ENCODE measurements at regions not wholly inside any gene's neighbourhood (a gene's known extent, or its start where the extent isn't known, plus 50 kb on each side); places are given as distances from the start of the nearest gene placed in this dataset.

DNA sequence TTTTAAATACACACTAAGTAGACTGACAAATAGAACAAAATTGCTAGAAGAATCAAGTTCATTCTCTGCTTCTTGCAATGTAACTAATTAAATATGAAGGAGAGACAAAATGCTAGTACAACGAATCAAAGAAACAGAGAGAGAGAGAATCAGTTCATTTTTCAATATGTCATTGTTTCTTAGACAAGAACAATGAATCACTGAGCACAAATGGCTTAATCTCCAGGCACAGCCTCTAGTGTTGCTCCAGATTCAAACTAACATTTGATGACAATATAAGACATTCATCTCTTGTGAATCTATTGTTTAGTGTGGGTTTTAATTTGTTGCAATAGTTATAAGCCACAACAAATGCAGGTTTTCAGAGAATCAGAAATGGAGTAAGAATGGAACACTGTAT lies 357.4 kb upstream of the TMEM229A start (continued):
- TF ChIP-seq ZNF532 (CRISPR knock-in tag; IDR thresholded peaks at IDR 0.05; ENCODE audit: borderline replicate concordance) = no peak
- TF ChIP-seq TEAD1 (CRISPR knock-in tag; IDR thresholded peaks at IDR 0.05) = no peak
- no peak for TF ChIP-seq TEAD4 (CRISPR knock-in tag; IDR thresholded peaks at IDR 0.05)
- TF ChIP-seq, protein P1, sequence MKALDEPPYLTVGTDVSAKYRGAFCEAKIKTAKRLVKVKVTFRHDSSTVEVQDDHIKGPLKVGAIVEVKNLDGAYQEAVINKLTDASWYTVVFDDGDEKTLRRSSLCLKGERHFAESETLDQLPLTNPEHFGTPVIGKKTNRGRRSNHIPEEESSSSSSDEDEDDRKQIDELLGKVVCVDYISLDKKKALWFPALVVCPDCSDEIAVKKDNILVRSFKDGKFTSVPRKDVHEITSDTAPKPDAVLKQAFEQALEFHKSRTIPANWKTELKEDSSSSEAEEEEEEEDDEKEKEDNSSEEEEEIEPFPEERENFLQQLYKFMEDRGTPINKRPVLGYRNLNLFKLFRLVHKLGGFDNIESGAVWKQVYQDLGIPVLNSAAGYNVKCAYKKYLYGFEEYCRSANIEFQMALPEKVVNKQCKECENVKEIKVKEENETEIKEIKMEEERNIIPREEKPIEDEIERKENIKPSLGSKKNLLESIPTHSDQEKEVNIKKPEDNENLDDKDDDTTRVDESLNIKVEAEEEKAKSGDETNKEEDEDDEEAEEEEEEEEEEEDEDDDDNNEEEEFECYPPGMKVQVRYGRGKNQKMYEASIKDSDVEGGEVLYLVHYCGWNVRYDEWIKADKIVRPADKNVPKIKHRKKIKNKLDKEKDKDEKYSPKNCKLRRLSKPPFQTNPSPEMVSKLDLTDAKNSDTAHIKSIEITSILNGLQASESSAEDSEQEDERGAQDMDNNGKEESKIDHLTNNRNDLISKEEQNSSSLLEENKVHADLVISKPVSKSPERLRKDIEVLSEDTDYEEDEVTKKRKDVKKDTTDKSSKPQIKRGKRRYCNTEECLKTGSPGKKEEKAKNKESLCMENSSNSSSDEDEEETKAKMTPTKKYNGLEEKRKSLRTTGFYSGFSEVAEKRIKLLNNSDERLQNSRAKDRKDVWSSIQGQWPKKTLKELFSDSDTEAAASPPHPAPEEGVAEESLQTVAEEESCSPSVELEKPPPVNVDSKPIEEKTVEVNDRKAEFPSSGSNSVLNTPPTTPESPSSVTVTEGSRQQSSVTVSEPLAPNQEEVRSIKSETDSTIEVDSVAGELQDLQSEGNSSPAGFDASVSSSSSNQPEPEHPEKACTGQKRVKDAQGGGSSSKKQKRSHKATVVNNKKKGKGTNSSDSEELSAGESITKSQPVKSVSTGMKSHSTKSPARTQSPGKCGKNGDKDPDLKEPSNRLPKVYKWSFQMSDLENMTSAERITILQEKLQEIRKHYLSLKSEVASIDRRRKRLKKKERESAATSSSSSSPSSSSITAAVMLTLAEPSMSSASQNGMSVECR (CRISPR knock-in tag; IDR thresholded peaks at IDR 0.05; ENCODE audit: borderline replicate concordance) = no peak
- TF ChIP-seq E2F1 (CRISPR knock-in tag; IDR thresholded peaks at IDR 0.05) = no peak
- TF ChIP-seq, protein P2, sequence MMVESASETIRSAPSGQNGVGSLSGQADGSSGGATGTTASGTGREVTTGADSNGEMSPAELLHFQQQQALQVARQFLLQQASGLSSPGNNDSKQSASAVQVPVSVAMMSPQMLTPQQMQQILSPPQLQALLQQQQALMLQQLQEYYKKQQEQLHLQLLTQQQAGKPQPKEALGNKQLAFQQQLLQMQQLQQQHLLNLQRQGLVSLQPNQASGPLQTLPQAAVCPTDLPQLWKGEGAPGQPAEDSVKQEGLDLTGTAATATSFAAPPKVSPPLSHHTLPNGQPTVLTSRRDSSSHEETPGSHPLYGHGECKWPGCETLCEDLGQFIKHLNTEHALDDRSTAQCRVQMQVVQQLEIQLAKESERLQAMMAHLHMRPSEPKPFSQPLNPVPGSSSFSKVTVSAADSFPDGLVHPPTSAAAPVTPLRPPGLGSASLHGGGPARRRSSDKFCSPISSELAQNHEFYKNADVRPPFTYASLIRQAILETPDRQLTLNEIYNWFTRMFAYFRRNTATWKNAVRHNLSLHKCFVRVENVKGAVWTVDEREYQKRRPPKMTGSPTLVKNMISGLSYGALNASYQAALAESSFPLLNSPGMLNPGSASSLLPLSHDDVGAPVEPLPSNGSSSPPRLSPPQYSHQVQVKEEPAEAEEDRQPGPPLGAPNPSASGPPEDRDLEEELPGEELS (CRISPR knock-in tag; IDR thresholded peaks at IDR 0.05) = no peak

GRCh38 chr7:124388751-124389150 lies 355.9 kb upstream of the TMEM229A start:
- H3K9me3 Mint-ChIP-seq = no peaks in the 10 kb centered on the region
- no peaks in the 10 kb centered on the region for H3K4me1 Mint-ChIP-seq
- no peaks in the 10 kb centered on the region for H3K36me3 Mint-ChIP-seq
- H3K27me3 Mint-ChIP-seq (ENCODE audit: low read depth) = no peaks in the 10 kb centered on the region
- no peak for DNase-seq (ENCODE audit: low spot score)
- ChIA-PET POLR2A (no interaction called here), CTCF (no interaction called here)
- no peak overlapping the region for H3K4me3 Mint-ChIP-seq
- TF ChIP-seq ZSCAN18 (CRISPR knock-in tag; IDR thresholded peaks at IDR 0.05) (no peak), GTF2I (CRISPR knock-in tag; conservative IDR thresholded peaks at IDR 0.05) (no peak), NR3C1 (CRISPR knock-in tag; conservative IDR thresholded peaks at IDR 0.05; ENCODE audit: low read depth) (no peak), ZNF423 (CRISPR knock-in tag; IDR thresholded peaks at IDR 0.05) (no peak), TEAD1 (CRISPR knock-in tag; IDR thresholded peaks at IDR 0.05) (no peak)
- TF ChIP-seq, protein P3, sequence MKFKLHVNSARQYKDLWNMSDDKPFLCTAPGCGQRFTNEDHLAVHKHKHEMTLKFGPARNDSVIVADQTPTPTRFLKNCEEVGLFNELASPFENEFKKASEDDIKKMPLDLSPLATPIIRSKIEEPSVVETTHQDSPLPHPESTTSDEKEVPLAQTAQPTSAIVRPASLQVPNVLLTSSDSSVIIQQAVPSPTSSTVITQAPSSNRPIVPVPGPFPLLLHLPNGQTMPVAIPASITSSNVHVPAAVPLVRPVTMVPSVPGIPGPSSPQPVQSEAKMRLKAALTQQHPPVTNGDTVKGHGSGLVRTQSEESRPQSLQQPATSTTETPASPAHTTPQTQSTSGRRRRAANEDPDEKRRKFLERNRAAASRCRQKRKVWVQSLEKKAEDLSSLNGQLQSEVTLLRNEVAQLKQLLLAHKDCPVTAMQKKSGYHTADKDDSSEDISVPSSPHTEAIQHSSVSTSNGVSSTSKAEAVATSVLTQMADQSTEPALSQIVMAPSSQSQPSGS (CRISPR knock-in tag; IDR thresholded peaks at IDR 0.05; ENCODE audit: borderline replicate concordance, low read depth) = no peak
- ATAC-seq = no peak
- H3K27ac Mint-ChIP-seq = no peak overlapping the region

Measured in WTC11 (cell line).